GM18508 (cell line): ENCODE measurements at regions not wholly inside any gene's neighbourhood (a gene's known extent, or its start where the extent isn't known, plus 50 kb on each side); places are given as distances from the start of the nearest gene placed in this dataset.
"Not testable (repeated sequence)": the region's sequence is repeated elsewhere in the genome, so short reads cannot be mapped to it uniquely, and the experiment has no call there.

Experiments used
- ATAC-seq: cut with Tn5 transposase; IDR thresholded peaks from one replicate; pipeline ENCODE4 v1.9.1; 2021; ENCODE audit warnings: moderate number of reproducible peaks; ENCODE audit not compliant: insufficient read depth, unreplicated experiment

GRCh38 chr16:61042737-61043136 lies 993.5 kb downstream of the CDH8 start:
- no peak for ATAC-seq

GRCh38 chr16:61030616-61031015 lies 1005.6 kb downstream of the CDH8 start:
- ATAC-seq = no peak

- no peak for ATAC-seq
Measured at GRCh38 chr16:61024180-61024900, 1011.9 kb downstream of the CDH8 start.

DNA sequence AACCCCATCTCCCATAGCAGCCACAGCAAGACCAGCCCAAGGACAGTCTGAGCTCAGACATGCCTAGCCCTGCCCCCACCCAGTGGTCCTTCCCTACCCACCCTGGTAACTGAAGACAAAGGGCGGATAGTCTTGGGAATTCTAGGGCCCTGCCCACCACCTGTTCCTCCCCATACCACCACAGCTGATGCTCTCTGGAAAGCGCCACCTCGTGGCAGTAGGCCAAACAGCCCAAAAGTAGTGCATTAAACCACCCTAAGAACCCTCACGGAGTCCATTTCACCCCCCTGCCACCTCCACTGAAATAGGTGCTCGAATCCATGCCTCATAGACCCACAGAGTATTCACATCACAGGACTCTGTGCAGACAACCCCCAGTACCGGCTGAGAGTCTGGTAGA lies 1021.4 kb downstream of the CDH8 start:
- no peak for ATAC-seq

- no peak for ATAC-seq
Measured at GRCh38 chr16:61007694-61008093, 1028.5 kb downstream of the CDH8 start.

GRCh38 chr16:61005952-61006351 lies 1030.3 kb downstream of the CDH8 start:
- ATAC-seq = no peak

DNA sequence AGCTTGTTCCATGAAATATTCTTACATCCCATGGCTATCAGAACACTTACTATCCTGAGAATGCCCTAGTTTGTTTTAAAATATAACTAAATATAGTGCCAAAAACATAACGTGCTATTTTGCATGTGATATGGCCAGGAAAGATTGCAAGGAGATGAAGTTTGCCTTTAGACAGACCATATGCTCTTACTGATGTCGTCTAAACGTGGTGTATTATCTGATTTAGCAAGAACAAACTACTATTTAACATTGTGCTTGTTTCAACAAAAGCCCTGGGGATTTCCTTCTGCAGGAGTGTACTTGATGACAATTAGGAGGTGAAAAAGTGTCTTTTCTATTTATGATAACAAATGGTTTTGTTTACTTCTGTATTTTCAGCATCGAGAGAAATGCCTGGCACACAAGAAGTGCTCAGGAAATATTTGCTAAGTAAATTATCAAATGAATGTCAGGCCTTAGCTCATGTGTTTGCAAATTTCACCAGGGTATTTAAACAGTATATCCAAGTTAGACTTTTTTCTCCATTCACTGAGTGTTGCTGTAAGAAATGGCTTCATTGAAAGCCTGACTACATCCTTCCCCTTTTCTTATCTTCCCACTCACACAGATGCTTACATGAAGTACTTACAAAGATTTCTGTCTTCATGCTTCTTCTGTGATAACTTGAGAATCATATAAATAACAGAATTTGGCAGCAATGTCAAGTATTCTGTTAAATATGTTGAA lies 1033.6 kb downstream of the CDH8 start:
- no peak for ATAC-seq

DNA sequence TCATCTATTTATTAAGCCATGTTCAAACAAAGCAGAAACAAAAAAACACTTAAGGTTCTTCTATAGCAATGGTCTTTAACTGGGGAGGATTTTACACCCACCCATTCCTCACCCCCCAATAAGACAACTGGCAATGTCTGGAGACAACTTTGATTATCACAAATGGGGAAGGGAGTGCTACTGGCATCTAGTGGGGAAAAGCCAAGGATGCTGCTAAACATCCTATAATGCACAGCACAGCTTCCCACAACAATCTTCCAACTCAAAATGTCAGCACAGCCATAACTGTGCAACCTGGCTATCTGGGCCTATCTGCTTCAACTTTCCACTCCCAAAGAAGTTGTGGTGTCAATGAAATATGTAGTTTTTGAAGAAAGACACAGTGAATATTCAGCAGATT lies 1044.4 kb downstream of the CDH8 start:
- no peak for ATAC-seq

- no peak for ATAC-seq
Measured at GRCh38 chr16:60989592-60989991, 1046.6 kb downstream of the CDH8 start.

DNA sequence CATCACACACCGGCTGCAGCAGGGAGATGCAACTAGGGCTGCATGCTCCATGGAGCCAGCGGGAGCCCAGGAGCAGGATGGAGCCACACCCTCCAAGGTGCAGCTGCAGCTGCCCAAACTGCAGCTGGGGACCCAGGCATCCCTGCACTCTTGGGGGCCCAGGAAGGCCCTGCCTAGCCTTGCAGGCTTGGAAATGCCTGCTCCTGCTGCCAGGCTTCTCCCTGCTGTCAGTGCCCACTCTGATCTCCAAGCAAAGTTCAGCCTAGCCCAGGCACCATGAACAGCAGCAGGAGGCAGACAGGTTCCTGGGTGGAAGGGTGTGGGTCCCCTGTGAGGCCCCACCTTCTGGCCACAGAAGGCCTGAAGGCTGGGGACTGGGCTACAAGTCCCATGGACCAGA lies 1057.1 kb downstream of the CDH8 start:
- no peak for ATAC-seq

DNA sequence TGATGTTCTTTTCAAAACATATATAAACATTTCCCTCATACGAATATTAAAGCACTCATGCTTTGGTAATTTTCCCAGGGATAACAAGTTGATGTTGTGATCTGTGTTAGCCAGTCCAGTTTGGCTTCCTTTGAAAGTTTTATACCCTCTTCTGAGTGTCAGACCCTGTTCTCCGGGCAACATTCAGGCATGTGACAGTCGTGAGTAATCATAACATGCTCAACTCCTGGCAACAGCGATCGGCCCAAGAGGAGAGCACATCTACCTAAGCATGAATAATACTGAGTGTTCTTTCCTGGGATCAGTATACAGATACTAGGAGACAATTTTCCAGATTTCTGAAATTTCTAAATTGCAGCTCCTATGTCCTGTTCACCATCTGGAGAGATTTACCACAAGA lies 1086.4 kb downstream of the CDH8 start:
- no peak for ATAC-seq

DNA sequence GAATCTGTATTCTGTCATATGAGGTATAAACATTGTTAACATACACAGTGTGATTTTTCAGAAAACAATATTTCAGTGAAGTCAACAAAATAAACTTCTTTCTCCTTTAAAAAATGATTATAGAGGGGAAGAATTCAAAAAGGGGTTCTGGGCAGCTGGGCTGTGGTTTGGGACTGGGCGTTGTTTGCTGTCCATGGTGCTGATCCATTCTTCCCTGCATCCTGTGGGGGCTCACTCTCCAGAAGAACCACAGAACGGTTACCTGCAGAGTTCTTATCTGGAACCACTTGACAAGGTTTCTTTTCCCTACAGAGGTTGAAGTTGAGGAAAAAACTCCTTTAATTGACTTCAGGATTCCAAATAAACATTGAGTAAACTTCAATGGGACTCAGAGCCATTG lies 1091.0 kb downstream of the CDH8 start:
- no peak for ATAC-seq

DNA sequence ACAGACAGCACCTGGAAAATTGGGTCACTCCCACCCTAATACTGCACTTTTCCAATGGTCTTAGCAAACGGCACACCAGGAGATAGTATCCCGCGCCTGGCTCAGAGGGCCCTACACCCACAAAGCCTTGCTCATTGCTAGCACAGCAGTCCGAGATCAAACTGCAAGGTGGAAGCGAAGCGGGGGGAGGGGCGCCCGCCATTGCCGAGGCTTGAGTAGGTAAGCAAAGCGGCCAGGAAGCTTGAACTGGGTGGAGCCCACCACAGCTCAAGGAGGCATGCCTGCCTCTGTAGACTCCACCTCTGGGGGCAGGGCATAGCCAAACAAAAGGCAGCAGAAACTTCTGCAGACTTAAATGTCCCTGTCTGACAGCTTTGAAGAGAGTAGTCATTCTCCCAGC lies 1100.0 kb downstream of the CDH8 start:
- ATAC-seq = not testable (repeated sequence)

- ATAC-seq = no peak
Measured at GRCh38 chr16:60932600-60932999, 1103.6 kb downstream of the CDH8 start.

DNA sequence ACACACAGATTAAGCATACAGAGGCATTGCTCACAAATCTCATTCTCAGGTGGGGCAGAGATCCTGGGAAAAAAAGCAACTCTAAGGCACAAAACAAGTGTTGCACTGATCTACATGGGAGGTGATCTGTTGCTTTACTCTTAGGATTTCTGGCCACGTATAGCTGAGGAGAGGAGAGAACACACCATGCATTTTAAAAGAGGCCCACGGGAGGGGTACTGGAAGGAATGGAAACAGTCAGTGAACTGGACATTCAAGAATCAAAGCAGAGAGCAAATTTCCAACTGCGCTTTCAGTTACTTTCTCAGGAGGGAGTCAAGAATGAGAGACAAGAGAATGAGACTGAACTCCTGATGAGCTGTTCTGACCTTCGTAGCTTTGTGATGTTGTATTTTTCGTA lies 1105.9 kb downstream of the CDH8 start:
- no peak for ATAC-seq

DNA sequence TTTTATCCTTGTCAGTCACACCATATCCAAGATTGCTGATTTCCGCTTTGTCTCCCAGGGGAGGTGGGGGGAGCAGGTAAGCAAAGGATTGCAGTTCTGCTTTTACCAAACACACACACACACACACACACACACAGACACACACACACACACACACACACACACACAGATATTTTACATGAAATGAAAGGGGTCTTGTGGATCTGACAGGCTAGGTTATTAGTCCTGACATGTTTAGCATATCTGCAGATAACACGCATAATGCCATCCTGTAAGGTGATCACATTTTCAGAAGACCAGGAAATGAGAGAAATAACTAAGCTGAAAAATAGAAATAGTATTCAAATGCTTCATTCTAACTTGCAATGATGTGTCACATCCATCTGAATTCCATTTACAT lies 1113.3 kb downstream of the CDH8 start:
- no peak for ATAC-seq

DNA sequence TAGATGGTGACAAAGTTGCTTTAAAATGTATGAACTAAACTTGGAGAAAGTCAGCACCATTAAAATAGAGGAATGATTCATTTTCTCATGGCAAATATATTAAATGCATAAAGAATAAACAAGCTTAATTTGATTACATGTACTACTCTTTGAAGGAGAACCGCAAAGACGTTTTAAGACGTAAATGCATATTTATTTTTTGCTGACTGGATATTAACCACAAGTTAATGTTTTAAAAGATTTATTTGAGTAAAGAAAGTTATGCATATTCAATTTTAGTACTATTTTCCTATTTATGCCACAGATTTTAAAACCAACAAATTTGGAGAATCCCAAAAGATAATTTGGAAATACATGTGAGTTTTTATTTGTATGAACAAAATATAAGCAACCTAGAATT lies 1121.9 kb downstream of the CDH8 start:
- ATAC-seq = no peak

GRCh38 chr16:60907645-60908044 lies 1128.6 kb downstream of the CDH8 start:
- no peak for ATAC-seq

DNA sequence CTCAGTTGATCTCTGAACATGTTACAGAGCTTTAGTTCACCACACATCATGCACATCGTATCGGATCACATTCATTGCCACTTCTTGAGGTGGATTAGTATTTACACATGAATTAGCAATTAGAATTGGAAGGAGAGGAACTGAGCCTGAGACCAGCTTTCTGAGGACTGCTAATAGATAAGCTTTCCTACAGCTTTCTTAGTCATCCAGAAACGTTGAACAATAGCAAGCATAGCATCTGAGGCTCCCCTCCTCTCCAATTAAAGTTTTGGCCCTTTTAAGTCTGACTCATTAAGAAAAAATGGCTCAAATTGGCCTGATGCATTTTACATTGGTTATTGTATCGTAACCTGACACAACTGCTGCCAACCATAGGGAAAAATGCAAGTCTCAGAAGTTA lies 1130.4 kb downstream of the CDH8 start:
- no peak for ATAC-seq

DNA sequence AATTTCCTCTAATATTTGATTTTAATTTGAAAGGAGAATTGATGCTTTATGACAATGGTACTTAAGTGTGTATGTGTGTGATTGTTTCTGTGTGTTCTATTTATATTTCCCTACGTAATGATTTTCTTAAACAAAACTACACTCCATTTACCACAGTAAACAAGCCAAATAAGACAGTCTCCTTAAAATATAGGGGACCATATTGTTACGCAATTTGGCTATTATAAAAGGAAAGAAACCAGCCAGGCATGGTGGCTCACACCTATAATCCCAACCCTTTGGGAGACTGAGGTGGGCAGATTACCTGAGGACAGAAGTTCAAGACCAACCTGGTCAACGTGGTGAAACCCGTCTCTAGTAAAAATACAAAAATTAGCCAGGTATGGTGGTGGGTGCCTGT lies 1134.1 kb downstream of the CDH8 start:
- no peak for ATAC-seq

GRCh38 chr16:60882816-60883215 lies 1153.4 kb downstream of the CDH8 start:
- no peak for ATAC-seq

DNA sequence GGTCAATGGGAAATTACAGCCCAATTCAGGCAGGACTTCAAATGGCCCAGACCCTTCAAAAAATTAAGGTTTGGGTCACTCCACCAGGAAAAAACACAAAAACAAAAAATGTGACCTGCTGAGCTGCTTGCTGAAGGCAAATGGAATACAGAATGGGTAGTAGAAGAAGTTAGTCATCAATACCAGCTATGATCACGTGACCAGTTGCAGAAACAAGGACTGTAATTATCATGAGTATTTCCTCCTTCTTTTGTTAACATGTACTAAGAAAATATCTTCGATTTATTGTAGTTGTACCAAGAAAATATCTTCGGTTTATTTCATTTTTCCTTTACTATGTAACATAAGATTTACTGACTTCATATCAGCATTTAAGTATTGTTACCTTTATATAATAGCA lies 1183.6 kb downstream of the CDH8 start:
- no peak for ATAC-seq
